K562 (cell line): ENCODE measurements at regions not wholly inside any gene's neighbourhood (a gene's known extent, or its start where the extent isn't known, plus 50 kb on each side); places are given as distances from the start of the nearest gene placed in this dataset.

Experiments used
- PYGO2 ChIP-seq: fragments of 450-650 bp; IDR thresholded peaks from 2 replicates; pipeline ENCODE4 v1.6.1; 2016; ENCODE audit warnings: mild to moderate bottlenecking, missing genetic modification characterization, moderate library complexity, missing compliant biosample characterization
- STAG1 ChIP-seq: sonication (generic); formaldehyde crosslinking; IDR thresholded peaks from 2 replicates; pipeline ENCODE4 v1.5.0; 2020; ENCODE audit warnings: missing genetic modification reagents, borderline replicate concordance
- TF ChIP-seq, protein P1 (sequence below), 2 experiments: fragments of 450-650 bp; formaldehyde crosslinking in 1 of 2; IDR thresholded peaks; 2 replicates each; pipeline versions ENCODE4 v1.4.0 to v1.6.1; 2014 to 2020; ENCODE audit warnings: mild to moderate bottlenecking in 2 of 2, borderline replicate concordance in 1 of 2, low read depth in 1 of 2
- TF ChIP-seq, protein P2 (sequence below), 3 experiments: IDR thresholded peaks in 2 of 3; conservative IDR thresholded peaks in 1 of 3; 2 replicates each; pipeline ENCODE4 v1.5.1; 2011 to 2012; ENCODE audit warnings: low read length in 3 of 3, mild to moderate bottlenecking in 3 of 3, control low read depth in 2 of 3, improper control_type of control experiment in 1 of 3, inconsistent platforms in 1 of 3, low read depth in 1 of 3, mixed read lengths in 1 of 3, moderate library complexity in 1 of 3; ENCODE audit not compliant: insufficient read depth in 2 of 3

DNA sequence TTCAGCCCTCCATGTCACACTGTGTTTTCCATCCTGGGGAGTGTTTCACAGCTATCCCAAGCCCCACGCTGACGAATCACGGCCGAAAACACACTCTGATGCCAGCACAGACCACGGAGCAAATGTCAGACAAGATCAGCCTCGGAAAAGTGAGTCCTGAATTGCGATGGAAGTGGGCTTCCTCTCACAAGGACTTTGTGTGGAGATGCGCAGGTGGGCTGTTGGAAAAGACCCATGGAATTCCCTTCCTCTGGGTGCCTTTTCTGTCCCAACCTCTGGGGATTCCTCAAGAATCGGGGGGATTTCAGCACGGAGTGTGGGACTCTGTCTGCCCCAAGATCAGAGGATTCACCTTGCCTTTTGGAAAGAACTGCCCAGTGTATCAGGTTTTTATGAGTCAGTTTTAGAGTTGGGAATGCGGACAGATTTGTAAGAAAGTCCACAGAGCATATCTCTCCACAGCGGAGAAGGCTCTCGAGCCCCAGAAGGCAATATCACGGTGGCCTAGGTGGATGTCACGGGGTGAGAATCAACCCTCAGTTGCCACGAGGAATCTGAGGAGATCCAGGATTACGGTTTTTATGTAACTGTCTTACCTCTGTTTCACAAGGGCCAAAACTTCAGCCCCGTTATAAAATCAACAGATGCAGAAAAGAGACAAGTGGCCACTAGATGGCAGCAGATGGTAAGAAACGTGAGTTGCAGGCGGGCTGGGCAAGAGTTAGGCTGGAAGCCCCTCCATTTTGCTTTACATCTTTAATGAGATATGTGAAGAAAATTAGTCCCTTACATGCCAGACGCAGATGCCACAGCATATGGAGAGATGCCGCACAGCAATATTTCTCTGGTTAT, 201.9 kb downstream of the DAD1 start (continued):
- TF ChIP-seq, protein P1, sequence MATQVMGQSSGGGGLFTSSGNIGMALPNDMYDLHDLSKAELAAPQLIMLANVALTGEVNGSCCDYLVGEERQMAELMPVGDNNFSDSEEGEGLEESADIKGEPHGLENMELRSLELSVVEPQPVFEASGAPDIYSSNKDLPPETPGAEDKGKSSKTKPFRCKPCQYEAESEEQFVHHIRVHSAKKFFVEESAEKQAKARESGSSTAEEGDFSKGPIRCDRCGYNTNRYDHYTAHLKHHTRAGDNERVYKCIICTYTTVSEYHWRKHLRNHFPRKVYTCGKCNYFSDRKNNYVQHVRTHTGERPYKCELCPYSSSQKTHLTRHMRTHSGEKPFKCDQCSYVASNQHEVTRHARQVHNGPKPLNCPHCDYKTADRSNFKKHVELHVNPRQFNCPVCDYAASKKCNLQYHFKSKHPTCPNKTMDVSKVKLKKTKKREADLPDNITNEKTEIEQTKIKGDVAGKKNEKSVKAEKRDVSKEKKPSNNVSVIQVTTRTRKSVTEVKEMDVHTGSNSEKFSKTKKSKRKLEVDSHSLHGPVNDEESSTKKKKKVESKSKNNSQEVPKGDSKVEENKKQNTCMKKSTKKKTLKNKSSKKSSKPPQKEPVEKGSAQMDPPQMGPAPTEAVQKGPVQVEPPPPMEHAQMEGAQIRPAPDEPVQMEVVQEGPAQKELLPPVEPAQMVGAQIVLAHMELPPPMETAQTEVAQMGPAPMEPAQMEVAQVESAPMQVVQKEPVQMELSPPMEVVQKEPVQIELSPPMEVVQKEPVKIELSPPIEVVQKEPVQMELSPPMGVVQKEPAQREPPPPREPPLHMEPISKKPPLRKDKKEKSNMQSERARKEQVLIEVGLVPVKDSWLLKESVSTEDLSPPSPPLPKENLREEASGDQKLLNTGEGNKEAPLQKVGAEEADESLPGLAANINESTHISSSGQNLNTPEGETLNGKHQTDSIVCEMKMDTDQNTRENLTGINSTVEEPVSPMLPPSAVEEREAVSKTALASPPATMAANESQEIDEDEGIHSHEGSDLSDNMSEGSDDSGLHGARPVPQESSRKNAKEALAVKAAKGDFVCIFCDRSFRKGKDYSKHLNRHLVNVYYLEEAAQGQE (IDR thresholded peaks at IDR 0.05; ENCODE audit: borderline replicate concordance): peak; percentile 52; the same call in 1 of the 2 replicates
- TF ChIP-seq, protein P1 (CRISPR knock-in tag; IDR thresholded peaks at IDR 0.05; ENCODE audit: low read depth): no peak
- TF ChIP-seq, protein P2, sequence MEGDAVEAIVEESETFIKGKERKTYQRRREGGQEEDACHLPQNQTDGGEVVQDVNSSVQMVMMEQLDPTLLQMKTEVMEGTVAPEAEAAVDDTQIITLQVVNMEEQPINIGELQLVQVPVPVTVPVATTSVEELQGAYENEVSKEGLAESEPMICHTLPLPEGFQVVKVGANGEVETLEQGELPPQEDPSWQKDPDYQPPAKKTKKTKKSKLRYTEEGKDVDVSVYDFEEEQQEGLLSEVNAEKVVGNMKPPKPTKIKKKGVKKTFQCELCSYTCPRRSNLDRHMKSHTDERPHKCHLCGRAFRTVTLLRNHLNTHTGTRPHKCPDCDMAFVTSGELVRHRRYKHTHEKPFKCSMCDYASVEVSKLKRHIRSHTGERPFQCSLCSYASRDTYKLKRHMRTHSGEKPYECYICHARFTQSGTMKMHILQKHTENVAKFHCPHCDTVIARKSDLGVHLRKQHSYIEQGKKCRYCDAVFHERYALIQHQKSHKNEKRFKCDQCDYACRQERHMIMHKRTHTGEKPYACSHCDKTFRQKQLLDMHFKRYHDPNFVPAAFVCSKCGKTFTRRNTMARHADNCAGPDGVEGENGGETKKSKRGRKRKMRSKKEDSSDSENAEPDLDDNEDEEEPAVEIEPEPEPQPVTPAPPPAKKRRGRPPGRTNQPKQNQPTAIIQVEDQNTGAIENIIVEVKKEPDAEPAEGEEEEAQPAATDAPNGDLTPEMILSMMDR (IDR thresholded peaks at IDR 0.05 in 2 of 3, conservative IDR thresholded peaks at IDR 0.05 in 1 of 3; ENCODE audit: insufficient read depth in 2 of 3, low read depth in 1 of 3, low read length in 3 of 3): peak; percentile 66 to 77 (median 69)
- TF ChIP-seq STAG1 (CRISPR knock-in tag) (peak; percentile 35; the same call in 1 of the 2 replicates), PYGO2 (tag) (no peak)
